ENCODE measurements at regions not wholly inside any gene's neighbourhood (a gene's known extent, or its start where the extent isn't known, plus 50 kb on each side); places are given as distances from the start of the nearest gene placed in this dataset.
"Not testable (repeated sequence)": the region's sequence is repeated elsewhere in the genome, so short reads cannot be mapped to it uniquely, and the experiment has no call there.

DNA sequence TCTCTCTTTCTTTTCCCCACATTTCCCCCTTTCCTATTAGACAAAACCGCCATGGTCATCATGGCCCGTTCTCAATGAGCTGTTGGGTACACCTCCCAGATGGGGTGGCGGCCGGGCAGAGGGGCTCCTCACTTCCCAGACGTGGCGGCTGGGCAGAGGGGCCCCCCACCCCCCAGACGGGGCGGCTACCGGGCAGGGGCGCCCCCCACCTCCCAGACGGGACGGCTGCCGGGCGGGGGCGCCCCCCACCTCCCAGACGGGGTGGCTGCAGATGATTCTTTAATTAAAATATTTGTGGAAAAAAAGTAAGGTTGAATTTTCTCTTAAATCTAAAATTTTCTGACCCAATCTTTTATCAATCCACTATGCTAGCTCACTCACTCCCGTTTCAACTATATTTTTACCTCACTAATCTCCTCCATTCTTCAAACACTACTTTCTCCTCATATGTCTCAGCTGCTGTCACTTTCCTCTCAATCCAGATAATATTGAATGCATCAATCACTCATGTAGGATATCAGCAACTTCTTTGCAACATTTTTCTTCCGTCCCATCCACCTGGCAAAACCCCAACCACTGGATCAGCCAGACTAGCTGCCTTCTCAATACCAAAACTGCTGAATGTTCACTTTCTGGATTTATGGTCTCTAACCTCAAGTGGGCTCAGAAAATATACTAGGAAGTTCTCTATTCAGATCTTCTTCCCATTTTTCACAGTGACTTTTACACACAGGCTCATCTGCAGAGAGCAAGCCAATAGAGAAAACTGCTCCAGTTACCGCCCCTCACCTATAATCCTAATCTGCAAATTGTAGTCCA is 81.1 kb upstream of the TRIM24 start:
- H3K9me3 Mint-ChIP-seq, result peaks cover 0 to 2% of the 10 kb centered on the region in 2 donors
- H3K4me1 Mint-ChIP-seq (ENCODE audit: low read depth), result no peaks in the 10 kb centered on the region
- H3K4me3 Mint-ChIP-seq, result no peak overlapping the region
- ATAC-seq (replicated peaks in 1 of 2), result no peak
- no peaks in the 10 kb centered on the region for H3K27me3 Mint-ChIP-seq (ENCODE audit: low read depth)
- no peaks in the 10 kb centered on the region for H3K36me3 Mint-ChIP-seq (ENCODE audit: insufficient read depth in 2 of 2)
- no peak overlapping the region for H3K27ac Mint-ChIP-seq
- no peak for DNase-seq

GRCh38 chr7:138382862-138383565 is 77.0 kb upstream of the TRIM24 start:
- Mint-ChIP-seq H3K4me3 (no peak overlapping the region), H3K27ac (no peak overlapping the region), H3K9me3 (peaks cover 0 to 2% of the 10 kb centered on the region in 2 donors), H3K36me3 (ENCODE audit: insufficient read depth in 2 of 2) (no peaks in the 10 kb centered on the region), H3K4me1 (ENCODE audit: low read depth) (no peaks in the 10 kb centered on the region), H3K27me3 (ENCODE audit: low read depth) (no peaks in the 10 kb centered on the region)
- ATAC-seq (replicated peaks in 1 of 2) (no peak), DNase-seq (no peak)

DNA sequence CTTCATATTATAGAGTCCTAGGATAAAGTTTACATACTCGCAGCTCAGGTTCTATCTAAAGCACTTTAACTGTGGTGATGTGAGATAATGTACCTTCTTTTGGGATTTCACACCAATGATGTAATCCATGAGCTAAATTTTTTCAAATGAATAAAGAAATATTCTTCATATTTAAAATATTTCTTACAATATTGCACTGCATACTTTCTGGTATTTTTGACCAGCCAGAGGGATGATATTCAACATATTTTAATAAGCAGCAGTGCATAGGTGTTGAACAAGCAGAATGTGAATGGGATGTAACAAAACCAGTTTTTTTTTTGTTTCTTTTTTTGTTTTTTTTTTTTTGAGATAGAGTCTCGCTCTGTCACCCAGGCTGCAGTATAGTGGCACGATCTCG is 73.2 kb upstream of the TRIM24 start:
- Mint-ChIP-seq H3K9me3 (peaks cover 0 to 1% of the 10 kb centered on the region in 2 donors), H3K27me3 (ENCODE audit: low read depth) (no peaks in the 10 kb centered on the region), H3K4me1 (ENCODE audit: low read depth) (no peaks in the 10 kb centered on the region), H3K27ac (no peak overlapping the region), H3K36me3 (ENCODE audit: insufficient read depth in 2 of 2) (no peaks in the 10 kb centered on the region), H3K4me3 (no peak overlapping the region)
- ATAC-seq (replicated peaks in 1 of 2) (no peak), DNase-seq (no peak)

DNA sequence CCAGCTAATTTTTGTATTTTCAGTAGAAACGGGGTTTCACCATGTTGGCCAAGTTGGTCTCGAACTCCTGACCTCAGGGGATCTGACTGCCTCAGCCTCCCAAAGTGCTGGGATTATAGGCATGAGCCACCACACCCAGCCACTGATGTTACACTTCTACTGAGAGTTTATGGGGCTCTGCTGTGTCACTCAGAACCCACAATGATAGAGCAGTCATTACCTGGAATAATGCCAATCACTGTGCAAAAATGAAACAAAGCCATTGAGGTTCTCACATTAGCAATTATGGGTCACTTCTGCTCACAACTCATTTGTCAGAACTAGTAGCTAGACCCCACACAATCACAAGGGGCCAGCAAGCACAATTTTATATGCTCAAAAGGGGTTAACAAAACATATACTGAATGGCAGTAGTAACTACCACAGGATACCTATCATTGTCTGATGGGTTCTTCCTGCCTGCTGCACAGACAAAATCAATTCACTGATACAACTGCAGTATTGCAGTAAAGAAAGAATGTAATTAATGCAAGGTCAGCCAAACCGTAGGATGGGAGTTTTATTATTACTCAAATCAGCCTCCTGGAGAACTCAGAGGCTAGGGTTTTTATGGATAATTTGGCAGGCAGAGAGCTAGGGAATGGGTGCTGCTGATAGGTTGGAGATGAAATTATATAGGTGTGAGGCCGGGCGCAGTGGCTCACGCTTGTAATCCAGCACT is 72.1 kb upstream of the TRIM24 start:
- no peaks in the 10 kb centered on the region for H3K36me3 Mint-ChIP-seq (ENCODE audit: insufficient read depth in 2 of 2)
- H3K4me3 Mint-ChIP-seq, result no peak overlapping the region
- H3K9me3 Mint-ChIP-seq, result peaks cover 0 to 1% of the 10 kb centered on the region in 2 donors
- H3K4me1 Mint-ChIP-seq (ENCODE audit: low read depth), result no peaks in the 10 kb centered on the region
- ATAC-seq (replicated peaks in 1 of 2), result no peak
- no peak for DNase-seq
- H3K27ac Mint-ChIP-seq, result no peak overlapping the region
- H3K27me3 Mint-ChIP-seq (ENCODE audit: low read depth), result no peaks in the 10 kb centered on the region

DNA sequence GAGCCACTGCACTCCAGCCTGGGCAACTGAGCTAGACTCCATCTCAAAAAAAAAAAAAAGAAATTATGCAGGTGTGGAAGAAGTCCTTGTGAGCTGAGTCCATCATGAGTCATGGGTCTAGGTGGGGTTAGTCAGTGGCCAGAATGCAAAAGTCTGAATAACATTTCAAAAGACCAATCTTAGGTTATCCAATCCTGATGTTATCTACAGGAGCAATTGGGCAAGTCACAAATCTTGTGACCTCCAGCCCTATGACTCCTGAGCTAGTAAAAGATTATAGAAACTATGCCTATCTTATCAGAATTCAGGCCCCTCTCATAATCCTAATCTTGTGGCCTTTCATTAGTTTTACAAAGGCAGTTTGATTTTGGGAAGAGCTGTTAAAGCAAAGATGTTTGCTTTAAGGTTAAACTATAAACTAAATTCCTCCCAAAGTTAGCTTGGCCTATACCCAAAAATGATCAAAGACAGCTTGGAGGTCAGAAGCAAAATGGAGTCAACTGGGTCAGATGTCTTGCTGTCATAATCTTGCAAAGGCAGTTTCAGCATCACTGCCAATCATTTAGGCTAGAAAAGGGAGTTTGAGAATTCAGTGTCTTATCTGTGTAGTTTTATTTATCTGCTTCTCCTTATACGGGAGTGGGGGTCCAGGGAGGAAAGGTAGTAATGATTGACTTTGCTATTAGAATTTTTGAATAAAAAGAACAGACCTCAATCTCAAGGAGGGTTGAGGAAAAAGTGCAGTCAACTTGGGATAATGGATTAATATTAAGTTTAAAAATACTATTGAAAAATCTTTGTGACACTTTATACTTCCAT is 71.2 kb upstream of the TRIM24 start:
- no peak for DNase-seq
- Mint-ChIP-seq H3K4me3 (no peak overlapping the region), H3K9me3 (peaks cover 0 to 1% of the 10 kb centered on the region in 2 donors), H3K36me3 (ENCODE audit: insufficient read depth in 2 of 2) (no peaks in the 10 kb centered on the region), H3K27ac (no peak overlapping the region), H3K27me3 (ENCODE audit: low read depth) (no peaks in the 10 kb centered on the region), H3K4me1 (ENCODE audit: low read depth) (no peaks in the 10 kb centered on the region)
- ATAC-seq (replicated peaks in 1 of 2), result no peak

DNA sequence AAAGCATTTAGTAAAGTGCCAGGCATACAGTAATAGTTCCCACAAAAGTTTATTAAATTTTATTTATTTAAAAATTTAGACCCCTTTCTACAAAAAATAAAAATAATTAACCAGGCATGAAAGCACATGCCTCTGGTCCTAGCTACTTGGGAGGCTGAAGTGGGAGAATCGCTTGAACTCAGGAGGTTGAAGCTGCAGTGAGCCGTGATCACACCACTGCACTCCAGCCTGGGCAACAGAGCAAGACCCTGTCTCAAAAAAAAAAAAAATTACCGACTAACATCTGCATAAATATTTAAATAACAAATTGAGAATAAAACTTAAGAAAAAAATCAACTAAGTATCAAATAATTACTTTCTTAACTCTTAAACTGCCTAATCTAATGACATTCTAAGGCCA is 64.3 kb upstream of the TRIM24 start:
- Mint-ChIP-seq H3K27me3 (ENCODE audit: low read depth) (no peaks in the 10 kb centered on the region), H3K4me1 (ENCODE audit: low read depth) (no peaks in the 10 kb centered on the region), H3K36me3 (ENCODE audit: insufficient read depth in 2 of 2) (no peaks in the 10 kb centered on the region), H3K4me3 (no peak overlapping the region), H3K27ac (no peak overlapping the region), H3K9me3 (no peaks in the 10 kb centered on the region)
- ATAC-seq (replicated peaks in 1 of 2) (no peak), DNase-seq (no peak)

- Mint-ChIP-seq H3K27me3 (ENCODE audit: low read depth) (no peaks in the 10 kb centered on the region), H3K36me3 (ENCODE audit: insufficient read depth in 2 of 2) (no peaks in the 10 kb centered on the region), H3K9me3 (no peaks in the 10 kb centered on the region), H3K4me3 (no peak overlapping the region), H3K27ac (no peak overlapping the region), H3K4me1 (ENCODE audit: low read depth) (no peaks in the 10 kb centered on the region)
- ATAC-seq (replicated peaks in 1 of 2) (no peak), DNase-seq (no peak)
Measured at GRCh38 chr7:138396251-138397070, 63.6 kb upstream of the TRIM24 start.

GRCh38 chr7:138397071-138397433 is 63.0 kb upstream of the TRIM24 start:
- H3K4me3 Mint-ChIP-seq; H3K27me3 Mint-ChIP-seq (ENCODE audit: low read depth); H3K27ac Mint-ChIP-seq; ATAC-seq (replicated peaks in 1 of 2); H3K9me3 Mint-ChIP-seq; H3K36me3 Mint-ChIP-seq (ENCODE audit: insufficient read depth in 2 of 2); H3K4me1 Mint-ChIP-seq (ENCODE audit: low read depth); DNase-seq: not testable (repeated sequence)

- Mint-ChIP-seq H3K36me3 (ENCODE audit: insufficient read depth in 2 of 2) (no peaks in the 10 kb centered on the region), H3K27me3 (ENCODE audit: low read depth) (no peaks in the 10 kb centered on the region), H3K4me3 (no peak overlapping the region), H3K9me3 (no peaks in the 10 kb centered on the region), H3K27ac (no peak overlapping the region), H3K4me1 (ENCODE audit: low read depth) (no peaks in the 10 kb centered on the region)
- DNase-seq, result no peak
- no peak for ATAC-seq (replicated peaks in 1 of 2)
Measured at GRCh38 chr7:138398857-138399256, 61.2 kb upstream of the TRIM24 start.

- no peak for ATAC-seq (replicated peaks in 1 of 2)
- Mint-ChIP-seq H3K4me1 (ENCODE audit: low read depth) (no peaks in the 10 kb centered on the region), H3K27me3 (ENCODE audit: low read depth) (no peaks in the 10 kb centered on the region), H3K36me3 (ENCODE audit: insufficient read depth in 2 of 2) (no peaks in the 10 kb centered on the region), H3K27ac (no peak overlapping the region), H3K4me3 (no peak overlapping the region), H3K9me3 (peaks cover 0 to 4% of the 10 kb centered on the region in 2 donors)
- no peak for DNase-seq
Measured at GRCh38 chr7:138400400-138400886, 59.6 kb upstream of the TRIM24 start.

- H3K9me3 Mint-ChIP-seq, result peaks cover 0 to 4% of the 10 kb centered on the region in 2 donors
- ATAC-seq (replicated peaks in 1 of 2) (no peak), DNase-seq (no peak)
- H3K36me3 Mint-ChIP-seq (ENCODE audit: insufficient read depth in 2 of 2), result no peaks in the 10 kb centered on the region
- H3K27ac Mint-ChIP-seq, result no peak overlapping the region
- H3K4me3 Mint-ChIP-seq, result no peak overlapping the region
- H3K27me3 Mint-ChIP-seq (ENCODE audit: low read depth), result no peaks in the 10 kb centered on the region
- no peaks in the 10 kb centered on the region for H3K4me1 Mint-ChIP-seq (ENCODE audit: low read depth)
Measured at GRCh38 chr7:138402749-138403148, 57.3 kb upstream of the TRIM24 start.

DNA sequence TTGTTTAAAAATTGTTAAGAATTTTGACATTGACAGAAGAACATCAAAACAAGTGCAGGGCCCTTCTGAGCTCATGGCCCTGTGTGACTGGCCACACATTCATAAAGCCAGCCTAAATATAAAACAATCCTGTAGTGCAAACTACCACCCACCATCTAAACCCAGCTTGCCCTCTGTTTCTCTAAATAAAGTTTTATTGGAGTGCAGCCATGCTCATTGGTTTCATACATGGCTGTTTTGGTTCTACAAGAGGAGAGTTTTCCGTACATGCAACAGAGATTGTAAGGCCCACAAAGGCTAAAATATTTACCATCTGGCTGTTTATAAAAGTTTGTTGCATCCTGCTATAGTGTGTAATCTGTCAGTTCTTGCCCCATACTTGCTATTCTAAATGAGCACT is 54.6 kb upstream of the TRIM24 start:
- Mint-ChIP-seq H3K27me3 (ENCODE audit: low read depth) (no peaks in the 10 kb centered on the region), H3K36me3 (ENCODE audit: insufficient read depth in 2 of 2) (no peaks in the 10 kb centered on the region), H3K9me3 (peaks cover 0 to 4% of the 10 kb centered on the region in 2 donors), H3K4me1 (ENCODE audit: low read depth) (no peaks in the 10 kb centered on the region), H3K27ac (no peak overlapping the region), H3K4me3 (no peak overlapping the region)
- no peak for ATAC-seq (replicated peaks in 1 of 2)
- DNase-seq, result no peak
